ENCODE measurements at regions not wholly inside any gene's neighbourhood (a gene's known extent, or its start where the extent isn't known, plus 50 kb on each side); places are given as distances from the start of the nearest gene placed in this dataset.

DNA sequence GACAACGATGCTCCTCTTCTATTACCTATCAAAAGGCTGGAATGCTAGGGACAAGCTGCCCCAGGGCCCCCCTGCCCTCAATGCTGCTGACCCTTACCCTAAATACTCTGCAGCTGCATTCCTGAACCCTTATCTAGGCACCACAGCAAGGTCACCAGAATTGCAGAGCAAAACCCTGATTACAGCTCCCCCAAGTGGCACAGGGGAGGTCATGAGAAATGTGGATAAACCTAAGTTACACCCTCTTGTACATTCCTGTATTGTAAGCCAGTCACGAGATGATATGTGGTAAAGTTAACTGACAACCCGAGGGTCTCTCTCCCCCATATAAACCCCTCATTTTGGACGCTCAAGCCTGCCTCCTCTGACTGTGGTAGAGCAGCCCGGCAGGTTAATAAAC lies 411.8 kb upstream of the STXBP6 start (continued):
- TF ChIP-seq FOXA3 (CRISPR knock-in tag; conservative IDR thresholded peaks at IDR 0.05 in 1 of 2, IDR thresholded peaks at IDR 0.05 in 1 of 2) (no peak), ESRRA (IDR thresholded peaks at IDR 0.05; ENCODE audit: borderline replicate concordance, low read depth) (no peak), IRF2 (CRISPR knock-in tag; IDR thresholded peaks at IDR 0.05) (no peak)

DNA sequence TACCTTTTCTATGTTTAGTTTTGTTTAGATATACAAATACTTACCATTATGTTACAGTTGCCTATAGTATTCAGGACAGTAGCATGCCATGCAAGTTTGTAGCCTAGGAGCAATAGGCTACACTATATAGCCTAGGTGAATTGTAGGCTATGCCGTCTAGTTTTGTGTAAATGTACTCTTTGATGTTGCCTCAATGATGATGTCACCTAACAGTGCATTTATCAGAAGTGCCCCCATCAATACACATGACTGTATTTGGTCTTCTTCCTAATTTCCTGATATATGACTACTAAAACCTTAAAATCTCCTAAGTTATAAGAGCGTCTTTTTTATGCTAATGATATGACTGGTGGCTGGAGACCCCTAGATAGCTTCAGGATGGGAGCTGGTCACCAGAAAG lies 394.4 kb upstream of the STXBP6 start:
- in situ Hi-C loops (cut with MboI) (no loop called here), intact Hi-C loops (cut with micrococcal nuclease) (no loop called here)
- DNase-seq (ENCODE audit: extremely low read depth in 1 of 4, low spot score in 3 of 4) (no peak), ATAC-seq (no peak), FAIRE-seq (no peak)
- H4K20me1 ChIP-seq (replicated peaks; ENCODE audit: control insufficient read depth, insufficient read depth, low read length), result no peaks in the 10 kb centered on the region
- H3K27me3 ChIP-seq (ENCODE audit: control insufficient read depth in 2 of 2, insufficient read depth in 2 of 2, low read length in 2 of 2), result no peaks in the 10 kb centered on the region
- no peaks in the 10 kb centered on the region for H3K9me1 ChIP-seq (ENCODE audit: control insufficient read depth, insufficient read depth, low read length)
- ChIA-PET CTCF (ENCODE audit: low intra/inter-chr PET ratio) (no interaction called here), POLR2A (no interaction called here)
- no peaks in the 10 kb centered on the region for H3K36me3 ChIP-seq (ENCODE audit: control insufficient read depth, insufficient read depth, low read length)
- BruUV-seq (replicated peaks), result no TSS peak
- no peak overlapping the region for H3K4me3 ChIP-seq
- H2AFZ ChIP-seq (ENCODE audit: low read depth, low read length), result no peak overlapping the region
- H3K27ac ChIP-seq (ENCODE audit: extremely low read depth, low read depth, low read length), result no peak overlapping the region
- H3K79me2 ChIP-seq (ENCODE audit: control insufficient read depth, insufficient read depth, low read length), result no peaks in the 10 kb centered on the region
- no peaks in the 10 kb centered on the region for H3K4me1 ChIP-seq (replicated peaks in 1 of 2; ENCODE audit: control insufficient read depth in 2 of 2, insufficient read depth in 2 of 2, low read length in 2 of 2)
- no peak overlapping the region for H3K4me2 ChIP-seq (ENCODE audit: insufficient read depth, low read length)
- 5% methylated on average over 2 of the region's 2 CpGs for WGBS (ENCODE audit: insufficient coverage, low coverage, missing lambda C conversion rate)
- H3K9me3 ChIP-seq (replicated peaks; ENCODE audit: control insufficient read depth, insufficient read depth, low read depth, low read length), result no peaks in the 10 kb centered on the region
- H3K9ac ChIP-seq (ENCODE audit: insufficient read depth in 1 of 2, low read depth in 2 of 2, low read length in 2 of 2), result no peak overlapping the region
- TF ChIP-seq DPF2 (IDR thresholded peaks at IDR 0.05) (no peak), HDAC1 (IDR thresholded peaks at IDR 0.05) (no peak), MIER1 (IDR thresholded peaks at IDR 0.05; ENCODE audit: low read depth) (no peak), ZNF239 (CRISPR knock-in tag; IDR thresholded peaks at IDR 0.05) (no peak), JUNB (CRISPR knock-in tag; conservative IDR thresholded peaks at IDR 0.05) (no peak), MEIS2 (IDR thresholded peaks at IDR 0.05; ENCODE audit: partially characterized antibody) (no peak), ELK3 (CRISPR knock-in tag; IDR thresholded peaks at IDR 0.05) (no peak), BCL6 (CRISPR knock-in tag; IDR thresholded peaks at IDR 0.05) (no peak), KLF10 (CRISPR knock-in tag; IDR thresholded peaks at IDR 0.05) (no peak), RNF2 (IDR thresholded peaks at IDR 0.05) (no peak), HBP1 (CRISPR knock-in tag; IDR thresholded peaks at IDR 0.05) (no peak), CREB1 (IDR thresholded peaks at IDR 0.05) (no peak), CREB1 (CRISPR knock-in tag; IDR thresholded peaks at IDR 0.05) (no peak), ZNF79 (CRISPR knock-in tag; IDR thresholded peaks at IDR 0.05; ENCODE audit: low read depth) (no peak), ZNF75A (CRISPR knock-in tag; IDR thresholded peaks at IDR 0.05) (no peak)
- TF ChIP-seq, protein P1, sequence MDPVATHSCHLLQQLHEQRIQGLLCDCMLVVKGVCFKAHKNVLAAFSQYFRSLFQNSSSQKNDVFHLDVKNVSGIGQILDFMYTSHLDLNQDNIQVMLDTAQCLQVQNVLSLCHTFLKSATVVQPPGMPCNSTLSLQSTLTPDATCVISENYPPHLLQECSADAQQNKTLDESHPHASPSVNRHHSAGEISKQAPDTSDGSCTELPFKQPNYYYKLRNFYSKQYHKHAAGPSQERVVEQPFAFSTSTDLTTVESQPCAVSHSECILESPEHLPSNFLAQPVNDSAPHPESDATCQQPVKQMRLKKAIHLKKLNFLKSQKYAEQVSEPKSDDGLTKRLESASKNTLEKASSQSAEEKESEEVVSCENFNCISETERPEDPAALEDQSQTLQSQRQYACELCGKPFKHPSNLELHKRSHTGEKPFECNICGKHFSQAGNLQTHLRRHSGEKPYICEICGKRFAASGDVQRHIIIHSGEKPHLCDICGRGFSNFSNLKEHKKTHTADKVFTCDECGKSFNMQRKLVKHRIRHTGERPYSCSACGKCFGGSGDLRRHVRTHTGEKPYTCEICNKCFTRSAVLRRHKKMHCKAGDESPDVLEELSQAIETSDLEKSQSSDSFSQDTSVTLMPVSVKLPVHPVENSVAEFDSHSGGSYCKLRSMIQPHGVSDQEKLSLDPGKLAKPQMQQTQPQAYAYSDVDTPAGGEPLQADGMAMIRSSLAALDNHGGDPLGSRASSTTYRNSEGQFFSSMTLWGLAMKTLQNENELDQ (CRISPR knock-in tag; IDR thresholded peaks at IDR 0.05; ENCODE audit: borderline replicate concordance), result no peak
- TF ChIP-seq, protein P2, sequence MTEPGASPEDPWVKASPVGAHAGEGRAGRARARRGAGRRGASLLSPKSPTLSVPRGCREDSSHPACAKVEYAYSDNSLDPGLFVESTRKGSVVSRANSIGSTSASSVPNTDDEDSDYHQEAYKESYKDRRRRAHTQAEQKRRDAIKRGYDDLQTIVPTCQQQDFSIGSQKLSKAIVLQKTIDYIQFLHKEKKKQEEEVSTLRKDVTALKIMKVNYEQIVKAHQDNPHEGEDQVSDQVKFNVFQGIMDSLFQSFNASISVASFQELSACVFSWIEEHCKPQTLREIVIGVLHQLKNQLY (CRISPR knock-in tag; conservative IDR thresholded peaks at IDR 0.05), result no peak

Data from K562 (cell line).